SK-N-SH (cell line): ENCODE measurements at regions not wholly inside any gene's neighbourhood (a gene's known extent, or its start where the extent isn't known, plus 50 kb on each side); places are given as distances from the start of the nearest gene placed in this dataset.

Experiments
- CTCF ChIA-PET: fragments of 300-600, 350-600 bp; formaldehyde crosslinking; extraction: SDS; loops from one replicate; lab custom pipeline; 2021; lab: Yijun Ruan, JAX
- POLR2A ChIA-PET: fragments of 350-600 bp; sonication (Branson Sonifier 250); formaldehyde crosslinking; extraction: SDS; loops from one replicate; lab custom pipeline; 2020; ENCODE audit warnings: antibody characterized with exemption, inconsistent platforms; lab: Yijun Ruan, JAX
- DNase-seq: peaks from one replicate; pipeline ENCODE4 v3.0.0; 2012
- H2AFZ ChIP-seq: fragments of 200-600 bp; sonication (generic); 2 replicates; pipeline ENCODE4 v1.8.1; 2016; ENCODE audit warnings: antibody characterized with exemption, mild to moderate bottlenecking, low read depth
- H3F3A ChIP-seq: fragments of 200-600 bp; sonication (generic); replicated peaks from 2 replicates; pipeline ENCODE3; 2016; ENCODE audit warnings: antibody characterized with exemption, mild to moderate bottlenecking; ENCODE audit not compliant: insufficient read depth
- H3K27ac ChIP-seq, 2 experiments: fragments of 200-500 bp in 1 of 2; fragments of 200-600 bp in 1 of 2; sonication (Bioruptor generic) in 1 of 2; sonication (generic), shearing (Covaris generic) in 1 of 2; 2 replicates each; pipeline versions ENCODE4 v1.5.1 to v1.6.1; 2014 to 2016; ENCODE audit warnings: low read depth in 2 of 2, inconsistent platforms in 1 of 2, low read length in 1 of 2, mild to moderate bottlenecking in 1 of 2, mixed read lengths in 1 of 2
- H3K27me3 ChIP-seq: fragments of 200-600 bp; sonication (generic), shearing (Covaris generic); 2 replicates; pipeline ENCODE4 v1.6.1; 2016; ENCODE audit warnings: mixed run types; ENCODE audit not compliant: insufficient read depth
- H3K36me3 ChIP-seq, 2 experiments: fragments of 200-500 bp in 1 of 2; fragments of 200-600 bp in 1 of 2; sonication (Bioruptor generic) in 1 of 2; sonication (generic) in 1 of 2; replicated peaks in 1 of 2; 2 replicates each; pipeline versions ENCODE3 to v1.5.1; 2014 to 2016; ENCODE audit warnings: low read length in 1 of 2, mild to moderate bottlenecking in 1 of 2; ENCODE audit not compliant: insufficient read depth in 2 of 2, control insufficient read depth in 1 of 2
- H3K4me1 ChIP-seq, 2 experiments: fragments of 200-500 bp in 1 of 2; fragments of 200-600 bp in 1 of 2; sonication (Bioruptor generic) in 1 of 2; sonication (generic), shearing (Covaris generic) in 1 of 2; 2 replicates each; pipeline versions ENCODE4 v1.5.1 to v1.6.1; 2014 to 2016; ENCODE audit warnings: low read depth in 1 of 2, low read length in 1 of 2, mixed run types in 1 of 2; ENCODE audit not compliant: insufficient read depth in 2 of 2, control insufficient read depth in 1 of 2
- H3K4me2 ChIP-seq: fragments of 200-600 bp; sonication (generic), shearing (Covaris generic); 2 replicates; pipeline ENCODE4 v1.6.1; 2017; ENCODE audit warnings: mixed run types
- H3K4me3 ChIP-seq, 2 experiments: fragments of 200-500 bp in 1 of 2; fragments of 200-600 bp in 1 of 2; sonication (Bioruptor generic) in 1 of 2; sonication (generic), shearing (Covaris generic) in 1 of 2; 2 replicates each; pipeline versions ENCODE4 v1.5.1 to v1.8.1; 2014 to 2016; ENCODE audit warnings: low read depth in 2 of 2, inconsistent platforms in 1 of 2, low read length in 1 of 2, mild to moderate bottlenecking in 1 of 2, mixed read lengths in 1 of 2, moderate library complexity in 1 of 2
- H3K79me2 ChIP-seq: fragments of 200-600 bp; sonication (generic); 2 replicates; pipeline ENCODE4 v1.8.1; 2017; ENCODE audit warnings: mild to moderate bottlenecking; ENCODE audit not compliant: insufficient read depth
- H3K9ac ChIP-seq: fragments of 200-600 bp; sonication (generic); 2 replicates; pipeline ENCODE4 v1.6.1; 2017; ENCODE audit warnings: mixed run types
- H3K9me2 ChIP-seq: fragments of 200-600 bp; sonication (generic); 2 replicates; pipeline ENCODE4 v1.6.1; 2017; ENCODE audit warnings: mixed run types
- H3K9me3 ChIP-seq: fragments of 200-600 bp; sonication (generic); 2 replicates; pipeline ENCODE4 v1.6.1; 2017; ENCODE audit warnings: mixed run types, mild to moderate bottlenecking, moderate library complexity
- H4K20me1 ChIP-seq: fragments of 200-600 bp; sonication (generic); 2 replicates; pipeline ENCODE4 v1.6.1; 2017; ENCODE audit warnings: mild to moderate bottlenecking, mixed run types; ENCODE audit not compliant: insufficient read depth
- ELF1 ChIP-seq: IDR thresholded peaks from 2 replicates; pipeline ENCODE4 v1.4.0; 2012
- EZH2phosphoT487 ChIP-seq: fragments of 200-600 bp; sonication (generic); IDR thresholded peaks from 2 replicates; pipeline ENCODE4 v1.6.1; 2017; ENCODE audit warnings: low read depth, mixed run types, mild to moderate bottlenecking, antibody characterized with exemption, moderate library complexity, borderline replicate concordance
- FOSL2 ChIP-seq: IDR thresholded peaks from 2 replicates; pipeline ENCODE4 v1.4.0; 2012; ENCODE audit warnings: low read depth, mild to moderate bottlenecking, moderate library complexity, borderline replicate concordance
- FOXJ3 ChIP-seq: sonication (generic); formaldehyde crosslinking; IDR thresholded peaks from 2 replicates; pipeline ENCODE4 v1.5.1; 2020; ENCODE audit warnings: mild to moderate bottlenecking, missing genetic modification reagents
- MEF2A ChIP-seq: IDR thresholded peaks from 2 replicates; pipeline ENCODE4 v1.4.0; 2012; ENCODE audit warnings: low read depth, borderline replicate concordance
- MXI1 ChIP-seq: IDR thresholded peaks from 2 replicates; pipeline ENCODE4 v1.6.1; 2012; ENCODE audit warnings: mild to moderate bottlenecking, low read depth, low read length, improper control_type of control experiment
- PBX3 ChIP-seq: IDR thresholded peaks from 2 replicates; pipeline ENCODE4; 2012
- RAD21 ChIP-seq: IDR thresholded peaks from 2 replicates; pipeline ENCODE4 v1.6.1; 2012; ENCODE audit warnings: mild to moderate bottlenecking, low read length
- RXRA ChIP-seq: IDR thresholded peaks from 2 replicates; pipeline ENCODE4 v1.4.0; 2012; ENCODE audit warnings: low read depth, mild to moderate bottlenecking, borderline replicate concordance
- SMC3 ChIP-seq: IDR thresholded peaks from 2 replicates; pipeline ENCODE4 v1.6.1; 2012; ENCODE audit warnings: low read depth, low read length, improper control_type of control experiment
- TAF1 ChIP-seq: IDR thresholded peaks from 2 replicates; pipeline ENCODE4 v1.6.1; 2012; ENCODE audit warnings: low read depth, mild to moderate bottlenecking, low read length, moderate library complexity, borderline replicate concordance
- TCF12 ChIP-seq: IDR thresholded peaks from 2 replicates; pipeline ENCODE4 v1.4.0; 2012
- TEAD4 ChIP-seq: IDR thresholded peaks from 2 replicates; pipeline ENCODE4 v1.4.0; 2012; ENCODE audit warnings: mild to moderate bottlenecking, borderline replicate concordance; ENCODE audit not compliant: insufficient read depth
- WGBS: methylation state at CpG from one replicate; pipeline ENCODE4 v1.1.6; 2017; ENCODE audit warnings: low lambda C conversion rate; 5-methylcytosine and 5-hydroxymethylcytosine counted together
- TF ChIP-seq, protein P1 (sequence below): fragments of 150-350 bp; IDR thresholded peaks from 2 replicates; pipeline ENCODE4 v1.6.1; 2016; ENCODE audit warnings: mild to moderate bottlenecking, low read depth, low read length

DNA sequence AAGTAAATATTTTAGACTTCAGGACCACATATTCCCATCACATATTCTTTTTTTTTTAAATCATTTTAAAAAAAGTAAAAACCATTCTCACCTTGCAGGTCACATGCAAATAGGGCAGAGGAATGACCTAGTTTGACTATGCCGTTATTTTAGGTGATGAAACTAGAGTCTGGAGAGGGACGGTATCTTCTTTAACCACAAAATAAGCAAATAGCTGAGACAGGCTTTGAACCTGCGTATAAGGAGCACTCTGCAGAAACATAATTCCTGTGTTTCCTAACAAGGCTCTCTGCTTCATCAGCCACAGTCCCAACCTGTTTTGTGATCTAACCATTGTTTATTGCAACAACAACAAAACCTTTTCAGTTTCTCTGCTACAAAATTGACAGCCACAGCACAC, 121.5 kb downstream of the PCTP start:
- no peak for TF ChIP-seq RAD21
- TF ChIP-seq TEAD4 = no peak
- TF ChIP-seq ELF1 = no peak
- no peak for TF ChIP-seq TCF12
- TF ChIP-seq, protein P1, sequence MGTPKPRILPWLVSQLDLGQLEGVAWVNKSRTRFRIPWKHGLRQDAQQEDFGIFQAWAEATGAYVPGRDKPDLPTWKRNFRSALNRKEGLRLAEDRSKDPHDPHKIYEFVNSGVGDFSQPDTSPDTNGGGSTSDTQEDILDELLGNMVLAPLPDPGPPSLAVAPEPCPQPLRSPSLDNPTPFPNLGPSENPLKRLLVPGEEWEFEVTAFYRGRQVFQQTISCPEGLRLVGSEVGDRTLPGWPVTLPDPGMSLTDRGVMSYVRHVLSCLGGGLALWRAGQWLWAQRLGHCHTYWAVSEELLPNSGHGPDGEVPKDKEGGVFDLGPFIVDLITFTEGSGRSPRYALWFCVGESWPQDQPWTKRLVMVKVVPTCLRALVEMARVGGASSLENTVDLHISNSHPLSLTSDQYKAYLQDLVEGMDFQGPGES = no peak
- TF ChIP-seq, all 33 proteins: peak for 0
- no peaks in the 10 kb centered on the region for H3F3A ChIP-seq

GRCh38 chr17:55873017-55873758, 122.3 kb downstream of the PCTP start:
- ChIA-PET CTCF (interaction anchor here (0.6 to 1.2 kb wide), 3 partner anchors 10 to 447 kb away, joined by 3 to 5 read pairs (median 4); no protein-coding TSS in a partner anchor), POLR2A (no interaction called here)
- no peaks in the 10 kb centered on the region for H3K36me3 ChIP-seq
- TF ChIP-seq RAD21 (no peak), SMC3 (no peak), MEF2A (no peak), EZH2phosphoT487 (no peak), FOSL2 (no peak), TAF1 (no peak), PBX3 (no peak), FOXJ3 (CRISPR knock-in tag) (no peak), MXI1 (no peak), RXRA (no peak)
- no peaks in the 10 kb centered on the region for H3K27me3 ChIP-seq
- H3K4me2 ChIP-seq = no peak overlapping the region
- H3K4me1 ChIP-seq = no peaks in the 10 kb centered on the region
- H3K79me2 ChIP-seq = no peaks in the 10 kb centered on the region
- no peak overlapping the region for H3K9ac ChIP-seq
- no peaks in the 10 kb centered on the region for H3F3A ChIP-seq
- no peak overlapping the region for H3K4me3 ChIP-seq
- no peaks in the 10 kb centered on the region for H3K9me2 ChIP-seq
- WGBS = 4% methylated on average over 4 of the region's 4 CpGs
- no peak overlapping the region for H3K27ac ChIP-seq
- no peak overlapping the region for H2AFZ ChIP-seq
- no peak for DNase-seq
- no peaks in the 10 kb centered on the region for H3K9me3 ChIP-seq
- H4K20me1 ChIP-seq = no peaks in the 10 kb centered on the region

More for the DNA sequence above, 121.5 kb downstream of the PCTP start:
- H3K4me3 ChIP-seq = no peak overlapping the region
- no peaks in the 10 kb centered on the region for H3K4me1 ChIP-seq
- POLR2A ChIA-PET = no interaction called here
- no peaks in the 10 kb centered on the region for H4K20me1 ChIP-seq
- no peak overlapping the region for H3K9ac ChIP-seq
- H2AFZ ChIP-seq = no peak overlapping the region
- CTCF ChIA-PET = no interaction called here
- WGBS = 9% methylated on average over 3 of the region's 3 CpGs
- H3K79me2 ChIP-seq = no peaks in the 10 kb centered on the region
- H3K27ac ChIP-seq = no peak overlapping the region
- no peaks in the 10 kb centered on the region for H3K27me3 ChIP-seq
- no peaks in the 10 kb centered on the region for H3K36me3 ChIP-seq
- no peak for DNase-seq
- no peak overlapping the region for H3K4me2 ChIP-seq
- no peaks in the 10 kb centered on the region for H3K9me2 ChIP-seq
- H3K9me3 ChIP-seq = no peaks in the 10 kb centered on the region
